ENCODE measurements at regions not wholly inside any gene's neighbourhood (a gene's known extent, or its start where the extent isn't known, plus 50 kb on each side); places are given as distances from the start of the nearest gene placed in this dataset.
"Not testable (repeated sequence)": the region's sequence is repeated elsewhere in the genome, so short reads cannot be mapped to it uniquely, and the experiment has no call there.

GRCh38 chr4:120227554-120227953 lies 160.9 kb upstream of the MAD2L1 start:
- H3K27me3 ChIP-seq = no peaks in the 10 kb centered on the region
- no peak overlapping the region for H3K4me3 ChIP-seq
- no peaks in the 10 kb centered on the region for H3K9me3 ChIP-seq
- H4K20me1 ChIP-seq = no peaks in the 10 kb centered on the region
- no peak overlapping the region for H3K4me2 ChIP-seq
- TF ChIP-seq Cebpa-rat (IDR thresholded peaks at IDR 0.05) = no peak
- H3K9ac ChIP-seq = no peak overlapping the region
- no peaks in the 10 kb centered on the region for H3K4me1 ChIP-seq
- H3K36me3 ChIP-seq = no peaks in the 10 kb centered on the region
- no peak overlapping the region for H3K27ac ChIP-seq

GRCh38 chr4:120225527-120225926 lies 158.9 kb upstream of the MAD2L1 start:
- no peak overlapping the region for H3K4me2 ChIP-seq
- no peak overlapping the region for H3K9ac ChIP-seq
- H3K9me3 ChIP-seq = no peaks in the 10 kb centered on the region
- TF ChIP-seq Cebpa-rat (IDR thresholded peaks at IDR 0.05) = no peak
- H3K36me3 ChIP-seq = no peaks in the 10 kb centered on the region
- H3K4me3 ChIP-seq = no peak overlapping the region
- no peaks in the 10 kb centered on the region for H4K20me1 ChIP-seq
- no peaks in the 10 kb centered on the region for H3K27me3 ChIP-seq
- H3K4me1 ChIP-seq = no peaks in the 10 kb centered on the region
- no peak overlapping the region for H3K27ac ChIP-seq

- no peaks in the 10 kb centered on the region for H4K20me1 ChIP-seq
These were observed 152.3 kb upstream of the MAD2L1 start for GRCh38 chr4:120218981-120219380.

GRCh38 chr4:120215350-120215749 lies 148.7 kb upstream of the MAD2L1 start:
- Histone ChIP-seq H3K4me1 (no peaks in the 10 kb centered on the region), H3K27me3 (no peaks in the 10 kb centered on the region), H3K36me3 (no peaks in the 10 kb centered on the region), H4K20me1 (no peaks in the 10 kb centered on the region), H3K9ac (no peak overlapping the region), H3K9me3 (no peaks in the 10 kb centered on the region), H3K4me2 (no peak overlapping the region), H3K27ac (no peak overlapping the region), H3K4me3 (no peak overlapping the region)
- no peak for TF ChIP-seq Cebpa-rat (IDR thresholded peaks at IDR 0.05)

More at GRCh38 chr4:120218981-120219380, 152.3 kb upstream of the MAD2L1 start:
- H3K9me3 ChIP-seq = no peaks in the 10 kb centered on the region
- no peaks in the 10 kb centered on the region for H3K27me3 ChIP-seq
- H3K4me1 ChIP-seq = no peaks in the 10 kb centered on the region
- H3K4me2 ChIP-seq = no peak overlapping the region
- H3K4me3 ChIP-seq = no peak overlapping the region
- H3K36me3 ChIP-seq = no peaks in the 10 kb centered on the region
- no peak overlapping the region for H3K27ac ChIP-seq
- no peak for TF ChIP-seq Cebpa-rat (IDR thresholded peaks at IDR 0.05)
- H3K9ac ChIP-seq = no peak overlapping the region

- no peaks in the 10 kb centered on the region for H3K4me1 ChIP-seq
- H3K4me2 ChIP-seq = no peak overlapping the region
- TF ChIP-seq Cebpa-rat (IDR thresholded peaks at IDR 0.05) = no peak
- H3K36me3 ChIP-seq = no peaks in the 10 kb centered on the region
- H3K4me3 ChIP-seq = no peak overlapping the region
- no peaks in the 10 kb centered on the region for H4K20me1 ChIP-seq
- no peaks in the 10 kb centered on the region for H3K9me3 ChIP-seq
- H3K27ac ChIP-seq = no peak overlapping the region
- H3K27me3 ChIP-seq = no peaks in the 10 kb centered on the region
- H3K9ac ChIP-seq = no peak overlapping the region
These were observed 144.9 kb upstream of the MAD2L1 start for GRCh38 chr4:120211408-120212015.

- Histone ChIP-seq H3K27me3 (no peaks in the 10 kb centered on the region), H3K4me1 (no peaks in the 10 kb centered on the region), H3K4me2 (no peak overlapping the region), H3K9ac (no peak overlapping the region), H4K20me1 (no peaks in the 10 kb centered on the region), H3K27ac (no peak overlapping the region), H3K9me3 (no peaks in the 10 kb centered on the region), H3K4me3 (no peak overlapping the region), H3K36me3 (no peaks in the 10 kb centered on the region)
- TF ChIP-seq Cebpa-rat (IDR thresholded peaks at IDR 0.05) = no peak
These were observed 143.1 kb upstream of the MAD2L1 start for GRCh38 chr4:120209706-120210105.

- Histone ChIP-seq H4K20me1 (no peaks in the 10 kb centered on the region), H3K36me3 (no peaks in the 10 kb centered on the region), H3K4me1 (no peaks in the 10 kb centered on the region), H3K4me3 (no peak overlapping the region), H3K27ac (no peak overlapping the region), H3K27me3 (no peaks in the 10 kb centered on the region), H3K4me2 (no peak overlapping the region), H3K9ac (no peak overlapping the region), H3K9me3 (no peaks in the 10 kb centered on the region)
- no peak for TF ChIP-seq Cebpa-rat (IDR thresholded peaks at IDR 0.05)
These were observed 140.4 kb upstream of the MAD2L1 start for GRCh38 chr4:120207021-120207420.

- Histone ChIP-seq H3K4me1 (no peaks in the 10 kb centered on the region), H3K4me2 (no peak overlapping the region), H3K4me3 (no peak overlapping the region), H3K36me3 (no peaks in the 10 kb centered on the region), H4K20me1 (no peaks in the 10 kb centered on the region), H3K27ac (no peak overlapping the region), H3K9ac (no peak overlapping the region), H3K9me3 (no peaks in the 10 kb centered on the region), H3K27me3 (no peaks in the 10 kb centered on the region)
- no peak for TF ChIP-seq Cebpa-rat (IDR thresholded peaks at IDR 0.05)
These were observed 135.6 kb upstream of the MAD2L1 start for GRCh38 chr4:120202222-120202621.

GRCh38 chr4:120200573-120201110 lies 134.0 kb upstream of the MAD2L1 start:
- not testable (repeated sequence) for H3K36me3 ChIP-seq, H3K27ac ChIP-seq, H3K9ac ChIP-seq, H3K4me2 ChIP-seq, H4K20me1 ChIP-seq, H3K4me3 ChIP-seq, H3K4me1 ChIP-seq, H3K27me3 ChIP-seq, H3K9me3 ChIP-seq

- Histone ChIP-seq H3K9ac (no peak overlapping the region), H3K4me1 (no peaks in the 10 kb centered on the region), H3K27me3 (no peaks in the 10 kb centered on the region), H3K36me3 (no peaks in the 10 kb centered on the region), H4K20me1 (no peaks in the 10 kb centered on the region), H3K27ac (no peak overlapping the region), H3K4me2 (no peak overlapping the region), H3K9me3 (no peaks in the 10 kb centered on the region), H3K4me3 (no peak overlapping the region)
- TF ChIP-seq Cebpa-rat (IDR thresholded peaks at IDR 0.05) = no peak
These were observed 131.8 kb upstream of the MAD2L1 start for GRCh38 chr4:120198411-120198810.

- TF ChIP-seq Cebpa-rat (IDR thresholded peaks at IDR 0.05) = no peak
- Histone ChIP-seq H3K4me1 (no peaks in the 10 kb centered on the region), H3K36me3 (no peaks in the 10 kb centered on the region), H3K4me2 (no peak overlapping the region), H3K27ac (no peak overlapping the region), H3K27me3 (no peaks in the 10 kb centered on the region), H3K4me3 (no peak overlapping the region), H4K20me1 (no peaks in the 10 kb centered on the region), H3K9me3 (no peaks in the 10 kb centered on the region), H3K9ac (no peak overlapping the region)
These were observed 111.0 kb upstream of the MAD2L1 start for GRCh38 chr4:120177603-120178002.

All from BLaER1 (cell line).